ENCODE measurements at regions not wholly inside any gene's neighbourhood (a gene's known extent, or its start where the extent isn't known, plus 50 kb on each side); places are given as distances from the start of the nearest gene placed in this dataset.

GRCh38 chr10:109159351-109159750, 764.0 kb downstream of the XPNPEP1 start:
- Mint-ChIP-seq H3K9me3 (peaks cover 6% of the 10 kb centered on the region), H3K27ac (no peak overlapping the region), H3K4me1 (no peaks in the 10 kb centered on the region), H3K36me3 (no peaks in the 10 kb centered on the region), H3K27me3 (no peaks in the 10 kb centered on the region), H3K4me3 (no peak overlapping the region)

- Mint-ChIP-seq H3K4me3 (no peak overlapping the region), H3K27me3 (no peaks in the 10 kb centered on the region), H3K4me1 (no peaks in the 10 kb centered on the region), H3K9me3 (no peaks in the 10 kb centered on the region), H3K27ac (no peak overlapping the region), H3K36me3 (no peaks in the 10 kb centered on the region)
Observed at GRCh38 chr10:109156396-109156795, 766.9 kb downstream of the XPNPEP1 start.

DNA sequence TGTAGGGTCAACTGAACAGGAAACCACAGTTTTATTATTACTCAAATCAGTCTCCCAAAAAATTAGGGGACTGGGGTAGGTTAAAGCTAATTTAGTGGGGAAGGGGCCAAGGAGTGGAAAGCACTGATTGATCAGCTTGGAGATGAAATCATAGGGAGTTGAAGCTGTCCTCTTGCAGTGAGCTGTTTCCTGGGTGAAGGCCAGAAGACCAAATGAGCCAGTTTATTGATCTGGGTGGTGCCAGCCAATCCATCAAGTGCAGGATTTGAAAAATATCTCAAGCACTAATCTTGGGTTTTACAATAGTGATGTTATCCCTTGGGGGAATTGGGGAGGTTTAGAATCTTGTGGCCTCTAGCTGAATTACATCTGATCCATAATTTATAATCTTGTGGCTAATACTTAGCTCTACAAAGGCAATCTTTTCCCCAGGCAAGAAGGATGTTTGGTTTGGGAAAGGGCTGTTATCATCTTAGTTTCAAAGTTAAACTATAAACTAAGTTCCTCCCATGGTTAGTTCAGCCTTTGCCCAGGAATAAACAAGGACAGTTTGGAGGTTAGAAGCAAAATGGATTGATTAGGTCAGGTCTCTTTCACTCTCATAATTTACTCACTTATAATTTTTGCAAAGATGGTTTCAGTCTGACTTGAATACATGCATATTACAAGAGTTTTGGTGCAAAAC, 773.5 kb downstream of the XPNPEP1 start:
- Mint-ChIP-seq H3K27me3 (no peaks in the 10 kb centered on the region), H3K4me3 (no peak overlapping the region), H3K4me1 (no peaks in the 10 kb centered on the region), H3K27ac (no peak overlapping the region), H3K36me3 (no peaks in the 10 kb centered on the region), H3K9me3 (peaks cover 11% of the 10 kb centered on the region)

- Mint-ChIP-seq H3K27ac (no peak overlapping the region), H3K36me3 (no peaks in the 10 kb centered on the region), H3K9me3 (peaks cover 5% of the 10 kb centered on the region), H3K4me1 (no peaks in the 10 kb centered on the region), H3K27me3 (no peaks in the 10 kb centered on the region), H3K4me3 (no peak overlapping the region)
Observed at GRCh38 chr10:109127363-109127762, 795.9 kb downstream of the XPNPEP1 start.

- Mint-ChIP-seq H3K9me3 (peaks cover 4% of the 10 kb centered on the region), H3K27me3 (no peaks in the 10 kb centered on the region), H3K36me3 (no peaks in the 10 kb centered on the region), H3K4me1 (no peaks in the 10 kb centered on the region), H3K4me3 (no peak overlapping the region), H3K27ac (no peak overlapping the region)
Observed at GRCh38 chr10:109126541-109126940, 796.8 kb downstream of the XPNPEP1 start.

GRCh38 chr10:109126016-109126415, 797.3 kb downstream of the XPNPEP1 start:
- H3K27me3 Mint-ChIP-seq = no peaks in the 10 kb centered on the region
- H3K9me3 Mint-ChIP-seq = peaks cover 4% of the 10 kb centered on the region
- H3K27ac Mint-ChIP-seq = no peak overlapping the region
- no peaks in the 10 kb centered on the region for H3K4me1 Mint-ChIP-seq
- H3K36me3 Mint-ChIP-seq = no peaks in the 10 kb centered on the region
- H3K4me3 Mint-ChIP-seq = no peak overlapping the region

DNA sequence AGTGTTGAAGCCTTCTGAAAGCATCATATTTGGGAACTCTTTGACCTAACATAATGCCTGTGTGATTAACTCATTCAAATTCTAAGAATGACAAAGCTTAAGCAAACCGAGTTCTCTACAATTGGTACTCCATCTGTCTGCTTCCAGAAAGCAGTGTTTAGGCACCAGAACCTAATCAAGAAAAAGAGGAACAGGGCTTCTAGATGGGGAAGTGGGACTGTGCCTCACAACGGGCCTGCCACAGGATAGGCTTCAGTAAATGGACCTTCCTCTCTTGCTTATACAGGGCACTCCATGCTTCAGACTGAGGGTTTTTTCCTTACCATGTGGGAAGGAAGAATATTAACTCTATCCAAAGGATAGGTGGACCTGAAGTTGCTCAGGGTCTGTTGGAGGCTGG, 808.1 kb downstream of the XPNPEP1 start:
- Mint-ChIP-seq H3K4me3 (no peak overlapping the region), H3K4me1 (no peaks in the 10 kb centered on the region), H3K27ac (no peak overlapping the region), H3K36me3 (no peaks in the 10 kb centered on the region), H3K27me3 (no peaks in the 10 kb centered on the region), H3K9me3 (peaks cover 16% of the 10 kb centered on the region)

DNA sequence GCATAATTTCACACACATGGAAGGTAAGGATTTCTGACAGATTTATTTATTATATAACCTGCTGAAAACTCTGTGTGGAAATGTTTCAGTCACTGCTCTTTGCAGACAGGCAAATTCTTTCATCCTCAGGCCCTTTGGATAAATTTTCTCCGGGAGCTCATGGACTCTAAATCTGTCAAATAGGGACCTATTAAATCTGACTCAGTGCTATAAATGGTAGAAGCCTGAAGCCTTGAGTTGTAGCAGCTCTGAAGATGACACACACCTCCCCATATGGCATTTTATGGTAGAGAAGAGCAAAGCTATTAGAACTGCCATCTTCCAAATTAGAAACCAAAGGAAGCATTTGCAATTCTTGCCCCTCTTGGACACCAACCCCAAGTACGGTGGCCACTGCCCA, 808.7 kb downstream of the XPNPEP1 start:
- Mint-ChIP-seq H3K27me3 (no peaks in the 10 kb centered on the region), H3K36me3 (no peaks in the 10 kb centered on the region), H3K27ac (no peak overlapping the region), H3K9me3 (peaks cover 16% of the 10 kb centered on the region), H3K4me3 (no peak overlapping the region), H3K4me1 (no peaks in the 10 kb centered on the region)

DNA sequence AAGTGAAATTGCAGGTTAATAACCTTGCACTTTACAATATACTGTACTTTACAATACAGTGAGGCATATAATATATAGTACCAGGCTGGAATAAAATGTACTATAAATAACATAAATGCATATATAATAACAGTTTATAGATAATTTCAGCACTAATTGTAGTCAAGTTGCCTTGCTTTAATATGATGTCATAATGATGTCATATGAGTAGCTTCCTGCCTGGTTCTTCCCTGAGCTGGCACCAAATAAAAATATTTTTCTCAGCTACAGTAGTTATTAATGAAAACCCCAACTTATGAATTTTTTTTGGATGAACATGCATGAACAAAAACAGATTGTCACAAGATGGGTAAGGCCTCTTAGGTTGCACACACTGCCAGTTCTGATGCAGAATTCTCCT, 816.7 kb downstream of the XPNPEP1 start:
- H3K27ac Mint-ChIP-seq = no peak overlapping the region
- H3K9me3 Mint-ChIP-seq = no peaks in the 10 kb centered on the region
- no peaks in the 10 kb centered on the region for H3K27me3 Mint-ChIP-seq
- H3K4me3 Mint-ChIP-seq = no peak overlapping the region
- H3K36me3 Mint-ChIP-seq = no peaks in the 10 kb centered on the region
- H3K4me1 Mint-ChIP-seq = no peaks in the 10 kb centered on the region

- Mint-ChIP-seq H3K27ac (no peak overlapping the region), H3K4me1 (no peaks in the 10 kb centered on the region), H3K9me3 (no peaks in the 10 kb centered on the region), H3K36me3 (no peaks in the 10 kb centered on the region), H3K4me3 (no peak overlapping the region), H3K27me3 (no peaks in the 10 kb centered on the region)
Observed at GRCh38 chr10:109105725-109106124, 817.6 kb downstream of the XPNPEP1 start.

DNA sequence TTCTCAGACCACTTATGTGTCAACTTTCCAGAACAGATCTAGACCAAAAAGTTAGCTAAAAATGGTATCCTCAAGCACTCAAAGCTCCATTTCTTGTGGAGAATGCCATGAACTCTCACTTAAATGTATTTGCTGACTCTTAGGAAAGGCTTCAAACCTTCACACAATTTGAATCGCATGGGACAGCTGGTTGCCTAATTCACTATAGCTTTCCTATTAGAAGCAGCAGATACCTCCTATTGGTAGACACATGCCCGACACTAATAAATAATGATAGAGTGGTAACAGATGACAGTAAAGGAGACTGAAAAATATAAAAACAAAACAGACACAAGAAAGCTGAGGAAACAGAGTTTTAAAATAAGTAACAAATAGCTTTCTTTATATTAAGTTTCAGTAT, 818.5 kb downstream of the XPNPEP1 start:
- no peaks in the 10 kb centered on the region for H3K36me3 Mint-ChIP-seq
- H3K9me3 Mint-ChIP-seq = no peaks in the 10 kb centered on the region
- H3K4me3 Mint-ChIP-seq = no peak overlapping the region
- no peaks in the 10 kb centered on the region for H3K27me3 Mint-ChIP-seq
- no peaks in the 10 kb centered on the region for H3K4me1 Mint-ChIP-seq
- no peak overlapping the region for H3K27ac Mint-ChIP-seq

DNA sequence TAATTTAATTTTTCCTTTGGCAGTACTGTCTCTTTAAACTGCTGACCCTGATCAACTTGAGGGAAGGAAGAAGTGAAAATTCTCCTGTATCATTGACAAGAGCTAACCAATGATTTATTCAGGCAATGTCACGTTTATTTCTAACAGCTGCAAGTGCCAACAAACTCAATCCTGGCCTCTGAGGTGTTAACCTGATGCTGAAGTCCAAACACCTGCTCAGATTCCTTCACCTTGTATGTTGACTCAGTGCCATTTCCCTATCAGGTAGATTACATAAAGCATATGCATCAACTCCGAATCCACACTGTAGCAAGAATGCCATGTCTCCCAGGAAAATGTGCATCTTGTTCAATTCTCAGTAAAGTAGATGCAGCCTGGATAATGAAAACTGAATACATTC, 820.0 kb downstream of the XPNPEP1 start:
- Mint-ChIP-seq H3K4me1 (no peaks in the 10 kb centered on the region), H3K36me3 (no peaks in the 10 kb centered on the region), H3K9me3 (no peaks in the 10 kb centered on the region), H3K27me3 (no peaks in the 10 kb centered on the region), H3K27ac (no peak overlapping the region), H3K4me3 (no peak overlapping the region)

GRCh38 chr10:109089779-109090178, 833.5 kb downstream of the XPNPEP1 start:
- Mint-ChIP-seq H3K4me1 (no peaks in the 10 kb centered on the region), H3K4me3 (no peak overlapping the region), H3K27me3 (no peaks in the 10 kb centered on the region), H3K9me3 (peaks cover 16% of the 10 kb centered on the region), H3K27ac (no peak overlapping the region), H3K36me3 (no peaks in the 10 kb centered on the region)

DNA sequence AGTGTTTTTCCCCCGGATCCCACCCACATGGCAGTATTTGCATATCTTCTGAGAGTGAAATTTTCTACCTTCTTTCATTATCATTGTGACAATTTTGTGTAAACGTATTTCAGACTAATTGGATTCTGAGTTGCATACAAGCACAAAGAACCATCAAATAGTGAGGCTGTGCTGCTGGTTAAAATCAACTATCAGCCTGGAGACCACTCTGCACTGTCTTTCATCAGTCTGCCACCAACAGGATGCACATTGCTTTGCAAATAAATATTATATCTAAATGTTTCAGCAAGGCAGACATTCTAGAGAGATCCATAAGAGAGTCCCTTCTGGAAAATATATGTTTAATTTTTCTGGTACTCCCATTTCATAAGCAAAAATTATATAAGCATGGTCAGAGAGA, 851.8 kb downstream of the XPNPEP1 start:
- Mint-ChIP-seq H3K9me3 (peaks cover 2% of the 10 kb centered on the region), H3K4me1 (no peaks in the 10 kb centered on the region), H3K27ac (no peak overlapping the region), H3K36me3 (no peaks in the 10 kb centered on the region), H3K4me3 (no peak overlapping the region), H3K27me3 (no peaks in the 10 kb centered on the region)

- Mint-ChIP-seq H3K36me3 (no peaks in the 10 kb centered on the region), H3K27me3 (no peaks in the 10 kb centered on the region), H3K9me3 (peaks cover 7% of the 10 kb centered on the region), H3K4me1 (no peaks in the 10 kb centered on the region), H3K4me3 (no peak overlapping the region), H3K27ac (no peak overlapping the region)
Observed at GRCh38 chr10:109070492-109070891, 852.8 kb downstream of the XPNPEP1 start.

- Mint-ChIP-seq H3K4me3 (no peak overlapping the region), H3K27me3 (no peaks in the 10 kb centered on the region), H3K4me1 (no peaks in the 10 kb centered on the region), H3K36me3 (no peaks in the 10 kb centered on the region), H3K27ac (no peak overlapping the region), H3K9me3 (peaks cover 7% of the 10 kb centered on the region)
Observed at GRCh38 chr10:109067031-109067430, 856.3 kb downstream of the XPNPEP1 start.

- H3K4me1 Mint-ChIP-seq = no peaks in the 10 kb centered on the region
- no peaks in the 10 kb centered on the region for H3K36me3 Mint-ChIP-seq
- no peaks in the 10 kb centered on the region for H3K27me3 Mint-ChIP-seq
- peaks cover 7% of the 10 kb centered on the region for H3K9me3 Mint-ChIP-seq
- H3K27ac Mint-ChIP-seq = no peak overlapping the region
- no peak overlapping the region for H3K4me3 Mint-ChIP-seq
Observed at GRCh38 chr10:109065821-109066220, 857.5 kb downstream of the XPNPEP1 start.

Measured in activated naive CD4-positive, alpha-beta T cell treated with anti-CD3 and anti-CD28 coated beads, Interleukin-2, amount 50 U/mL, for 24 hours (primary cell).